NCI-H1048 (cell line): ENCODE measurements at regions not wholly inside any gene's neighbourhood (a gene's known extent, or its start where the extent isn't known, plus 50 kb on each side); places are given as distances from the start of the nearest gene placed in this dataset.

Source experiments
- DNase-seq: peaks from one replicate; lab custom pipeline; 2025; lab: John Stamatoyannopoulos, UW

DNA sequence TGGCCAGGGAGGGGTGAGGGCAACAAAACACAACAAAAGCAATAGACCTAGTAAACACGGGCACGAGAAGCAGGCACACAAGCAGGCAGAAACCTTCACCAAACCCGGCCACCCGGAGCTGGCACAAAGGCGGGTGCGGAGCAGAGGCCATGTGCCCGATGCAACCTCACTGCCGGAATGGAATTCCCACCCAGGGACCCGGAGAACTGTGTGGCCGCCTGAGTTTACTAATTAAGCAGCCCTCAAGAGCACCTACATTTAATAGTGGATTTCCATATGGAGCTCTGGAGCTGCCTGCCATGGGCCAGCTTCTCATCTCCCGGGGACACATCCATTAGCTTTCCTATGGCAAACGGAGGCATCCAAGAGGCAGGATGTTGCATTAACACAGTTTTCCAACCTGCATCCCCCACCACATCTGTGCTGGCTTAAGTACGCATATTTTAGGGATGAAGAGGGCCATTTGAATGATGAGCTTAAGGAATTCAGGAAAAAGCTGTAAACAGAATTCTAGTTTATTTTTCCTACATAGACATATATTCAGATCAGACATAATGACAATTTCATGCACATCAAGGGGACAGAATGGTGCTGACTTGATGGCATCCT, 104.5 kb upstream of the SMIM21 start:
- no peak for DNase-seq

- no peak for DNase-seq
These were observed 103.8 kb upstream of the SMIM21 start for GRCh38 chr18:75531212-75531850.

DNA sequence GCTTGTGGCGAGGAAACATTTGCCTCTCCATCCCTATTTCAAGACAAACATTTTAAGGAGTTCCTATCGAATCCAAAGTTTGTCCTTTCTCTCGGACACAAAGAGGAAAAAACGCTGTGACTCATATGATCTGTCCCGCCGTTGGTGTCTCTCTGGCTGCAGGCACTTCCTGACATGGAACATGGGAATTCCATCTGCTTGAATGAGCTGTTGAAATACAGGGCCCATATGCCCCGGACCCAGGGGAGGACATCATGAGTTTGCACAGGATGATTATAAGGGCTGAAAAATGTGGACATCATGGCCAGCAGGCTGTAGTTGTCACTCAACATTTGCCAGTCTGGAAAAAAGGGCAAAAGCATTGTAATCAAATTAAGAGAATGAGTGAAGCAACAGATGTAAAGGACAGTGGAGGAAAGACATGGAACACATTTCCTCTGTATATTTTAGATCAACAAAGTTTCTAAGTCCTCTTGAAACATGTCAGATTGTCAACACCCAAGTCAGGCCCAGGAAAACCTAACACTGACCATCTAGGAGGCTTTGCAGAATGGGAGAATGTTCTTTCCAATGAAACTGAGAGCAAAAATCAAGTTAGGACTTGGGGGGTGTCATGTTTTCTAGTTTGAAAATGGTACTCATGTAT, 103.2 kb upstream of the SMIM21 start:
- DNase-seq: no peak

- DNase-seq: no peak
These were observed 102.6 kb upstream of the SMIM21 start for GRCh38 chr18:75530118-75530517.

- DNase-seq: no peak
These were observed 101.9 kb upstream of the SMIM21 start for GRCh38 chr18:75529394-75529793.

GRCh38 chr18:75527848-75528685, 100.6 kb upstream of the SMIM21 start:
- DNase-seq: no peak

DNA sequence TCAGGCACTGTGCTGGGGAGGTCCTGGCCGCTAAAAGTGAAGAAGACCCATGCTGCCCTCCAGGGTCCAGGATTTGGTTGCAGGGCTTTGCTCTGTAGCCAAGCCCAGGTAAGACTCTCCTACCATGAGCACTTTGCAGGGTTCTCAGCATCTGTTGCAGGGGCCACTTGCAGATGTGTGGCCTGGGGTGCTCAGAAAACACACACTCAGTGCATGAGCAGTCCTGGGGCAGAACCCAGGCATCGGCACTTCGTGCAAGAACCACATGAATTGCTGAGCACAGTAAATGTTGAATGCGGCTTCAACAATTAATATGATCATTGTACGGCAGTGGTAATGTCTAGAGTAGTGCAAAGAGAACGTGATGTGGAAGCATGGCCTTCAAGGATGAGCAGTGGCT, 98.5 kb upstream of the SMIM21 start:
- no peak for DNase-seq

- DNase-seq: no peak
These were observed 97.8 kb upstream of the SMIM21 start for GRCh38 chr18:75525331-75525730.

- DNase-seq: no peak
These were observed 97.3 kb upstream of the SMIM21 start for GRCh38 chr18:75524841-75525240.

GRCh38 chr18:75524181-75524580, 96.7 kb upstream of the SMIM21 start:
- DNase-seq: no peak

GRCh38 chr18:75521816-75522215, 94.3 kb upstream of the SMIM21 start:
- no peak for DNase-seq

- no peak for DNase-seq
These were observed 90.5 kb upstream of the SMIM21 start for GRCh38 chr18:75518007-75518406.

GRCh38 chr18:75517286-75517685, 89.8 kb upstream of the SMIM21 start:
- DNase-seq: no peak

- no peak for DNase-seq
These were observed 80.1 kb upstream of the SMIM21 start for GRCh38 chr18:75507636-75508035.

- no peak for DNase-seq
These were observed 79.4 kb upstream of the SMIM21 start for GRCh38 chr18:75506913-75507312.

- no peak for DNase-seq
These were observed 77.0 kb upstream of the SMIM21 start for GRCh38 chr18:75504469-75504868.

GRCh38 chr18:75503615-75504014, 76.1 kb upstream of the SMIM21 start:
- no peak for DNase-seq

DNA sequence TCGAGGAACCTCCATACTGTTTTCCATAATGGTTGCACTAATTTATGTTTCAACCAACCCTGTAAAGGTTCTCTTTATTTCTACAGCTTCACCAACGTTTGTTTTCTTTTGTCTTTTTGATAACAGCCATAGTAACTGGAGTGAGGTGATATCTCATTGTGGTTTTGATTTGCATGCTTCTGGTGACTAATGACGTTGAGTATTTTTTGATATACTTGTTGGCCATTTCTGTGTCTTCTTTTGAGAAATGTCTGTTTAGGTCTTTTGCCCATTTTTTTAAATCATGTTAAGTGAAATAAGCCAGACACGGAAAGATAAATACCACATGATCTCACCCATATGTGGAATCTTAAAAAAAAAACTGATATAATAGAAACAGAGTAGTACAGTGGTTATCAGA, 74.8 kb upstream of the SMIM21 start:
- DNase-seq: no peak

DNA sequence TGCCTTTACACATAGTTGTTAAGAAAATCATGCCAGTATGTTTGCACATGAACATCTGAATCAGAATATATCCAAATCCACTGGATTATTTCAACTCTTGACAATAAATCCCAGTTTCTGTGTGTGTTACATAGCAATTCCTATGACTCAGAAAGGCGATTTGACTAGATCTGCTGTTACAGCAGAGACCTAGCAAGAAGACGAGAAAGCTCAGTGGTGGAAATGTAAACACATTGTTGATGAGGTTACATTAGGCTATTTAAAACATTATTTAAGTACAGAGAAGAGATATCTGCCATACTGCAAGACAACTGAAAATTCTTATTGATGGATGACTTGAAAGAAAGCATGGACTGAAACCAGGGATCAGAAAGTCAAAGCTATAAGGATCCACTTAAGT, 73.0 kb upstream of the SMIM21 start:
- DNase-seq: no peak

DNA sequence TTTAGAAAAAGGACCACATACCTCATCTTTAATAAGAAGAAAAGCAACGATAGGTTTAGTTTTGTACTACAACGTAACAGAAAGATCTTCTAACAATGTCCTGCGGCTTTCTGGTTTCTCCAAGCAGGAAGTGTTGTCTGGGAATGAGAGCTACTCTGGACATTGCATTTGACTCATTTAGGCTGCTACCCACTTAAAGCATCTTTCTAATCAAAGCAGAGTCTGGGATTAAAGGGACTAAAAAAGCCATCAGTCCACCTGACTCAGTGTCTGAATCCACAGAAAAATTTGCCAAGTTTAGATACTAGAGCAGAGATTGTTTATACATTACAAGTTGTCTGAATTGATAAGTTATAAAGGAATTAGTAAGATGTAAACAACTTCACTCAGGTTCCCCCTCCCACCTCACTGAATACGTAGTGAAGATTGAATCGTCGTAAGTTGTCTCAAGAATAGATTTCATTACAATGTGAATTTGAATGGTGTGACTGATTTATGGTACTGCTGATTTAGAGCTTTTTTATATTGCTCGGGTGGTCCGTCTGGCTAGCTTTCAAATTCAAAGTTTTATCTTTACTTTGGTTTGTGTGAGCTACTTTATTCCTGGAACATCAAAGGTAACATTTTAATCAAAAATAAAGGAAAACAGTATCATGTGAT, 70.2 kb upstream of the SMIM21 start:
- no peak for DNase-seq

GRCh38 chr18:75496151-75496550, 68.6 kb upstream of the SMIM21 start:
- DNase-seq: no peak

DNA sequence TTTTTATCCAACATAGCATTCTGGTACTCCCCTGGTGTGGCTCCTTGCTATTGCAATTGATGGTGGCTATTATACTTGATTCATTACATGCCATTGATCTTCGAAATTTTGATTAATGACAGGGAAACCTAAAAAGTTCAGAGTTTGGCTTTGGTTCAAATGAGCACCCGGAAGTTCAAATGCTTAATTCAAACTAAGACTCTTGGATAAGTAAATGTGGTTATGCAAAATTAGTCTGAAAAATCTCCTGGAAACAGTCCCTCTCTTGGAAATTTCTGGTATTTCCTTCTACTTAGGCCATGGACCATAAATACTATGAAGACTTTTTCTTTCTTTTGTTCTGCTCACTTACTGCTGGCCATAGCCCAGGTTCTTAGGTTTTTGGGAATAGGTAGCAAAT, 65.3 kb upstream of the SMIM21 start:
- DNase-seq: no peak
